Osteoblast (primary cell): ENCODE measurements at regions not wholly inside any gene's neighbourhood (a gene's known extent, or its start where the extent isn't known, plus 50 kb on each side); places are given as distances from the start of the nearest gene placed in this dataset.

Experiments used
- DNase-seq: peaks from one replicate; pipeline ENCODE4 v3.0.0; 2011; ENCODE audit warnings: low spot score, mixed read lengths; ENCODE audit not compliant: insufficient read length; ENCODE audit errors: missing footprints
- H2AFZ ChIP-seq: 2 replicates; pipeline ENCODE4 v1.6.0; 2011; ENCODE audit warnings: mild to moderate bottlenecking, low read length
- H3K27ac ChIP-seq: 2 replicates; pipeline ENCODE4 v1.5.1; 2011; ENCODE audit warnings: mild to moderate bottlenecking, low read depth, low read length, moderate library complexity
- H3K27me3 ChIP-seq: 2 replicates; pipeline ENCODE4 v1.6.0; 2012; ENCODE audit warnings: mild to moderate bottlenecking, control low read depth, inconsistent platforms, low read length, moderate library complexity; ENCODE audit not compliant: insufficient read depth
- H3K36me3 ChIP-seq: 2 replicates; pipeline ENCODE4 v1.5.1; 2011; ENCODE audit warnings: mild to moderate bottlenecking, low read length, control low read depth, moderate library complexity; ENCODE audit not compliant: insufficient read depth
- H3K4me1 ChIP-seq: 2 replicates; pipeline ENCODE4 v1.5.1; 2011; ENCODE audit warnings: mild to moderate bottlenecking, low read length, control low read depth, moderate library complexity; ENCODE audit not compliant: insufficient read depth
- H3K4me2 ChIP-seq: 2 replicates; pipeline ENCODE4 v1.6.0; 2011; ENCODE audit warnings: mild to moderate bottlenecking, low read length; ENCODE audit not compliant: insufficient read depth
- H3K4me3 ChIP-seq: fragments of 200-600 bp; sonication (generic); 3 replicates; pipeline ENCODE4 v1.5.1; 2012; ENCODE audit warnings: mild to moderate bottlenecking, low read length, inconsistent platforms; ENCODE audit not compliant: insufficient read depth
- H3K79me2 ChIP-seq: 2 replicates; pipeline ENCODE4 v1.6.0; 2012; ENCODE audit warnings: mild to moderate bottlenecking, low read length, control low read depth, inconsistent platforms; ENCODE audit not compliant: insufficient read depth
- H3K9me3 ChIP-seq: 2 replicates; pipeline ENCODE4 v1.5.1; 2011; ENCODE audit warnings: low read depth, low read length, control low read depth
- H4K20me1 ChIP-seq: 2 replicates; pipeline ENCODE4 v1.6.0; 2012; ENCODE audit warnings: mild to moderate bottlenecking, low read length, control low read depth; ENCODE audit not compliant: insufficient read depth
- CTCF ChIP-seq: IDR thresholded peaks from 2 replicates; pipeline ENCODE4 v1.5.1; 2011; ENCODE audit warnings: mild to moderate bottlenecking, low read depth, low read length, moderate library complexity; ENCODE audit errors: extremely low read depth

- H3K79me2 ChIP-seq: no peaks in the 10 kb centered on the region
- DNase-seq: no peak
- no peaks in the 10 kb centered on the region for H3K36me3 ChIP-seq
- no peak overlapping the region for H2AFZ ChIP-seq
- no peaks in the 10 kb centered on the region for H3K9me3 ChIP-seq
- H3K4me1 ChIP-seq: no peaks in the 10 kb centered on the region
- no peaks in the 10 kb centered on the region for H4K20me1 ChIP-seq
- peaks cover 5% of the 10 kb centered on the region for H3K27me3 ChIP-seq
- H3K4me3 ChIP-seq: no peak overlapping the region
- no peak overlapping the region for H3K4me2 ChIP-seq
- H3K27ac ChIP-seq: no peak overlapping the region
- no peak for TF ChIP-seq CTCF
These were observed 91.8 kb upstream of the KAZN start for GRCh38 chr1:14506471-14507255.

- H3K4me3 ChIP-seq: no peak overlapping the region
- no peaks in the 10 kb centered on the region for H3K79me2 ChIP-seq
- H3K9me3 ChIP-seq: no peaks in the 10 kb centered on the region
- H3K4me2 ChIP-seq: no peak overlapping the region
- no peak overlapping the region for H2AFZ ChIP-seq
- no peak overlapping the region for H3K27ac ChIP-seq
- DNase-seq: no peak
- no peaks in the 10 kb centered on the region for H3K4me1 ChIP-seq
- no peaks in the 10 kb centered on the region for H4K20me1 ChIP-seq
- H3K27me3 ChIP-seq: peaks cover 5% of the 10 kb centered on the region
- no peak for TF ChIP-seq CTCF
- no peaks in the 10 kb centered on the region for H3K36me3 ChIP-seq
These were observed 91.2 kb upstream of the KAZN start for GRCh38 chr1:14507262-14507661.

- Histone ChIP-seq H3K4me3 (no peak overlapping the region), H3K27me3 (peaks cover 3% of the 10 kb centered on the region), H3K4me2 (no peak overlapping the region), H3K27ac (no peak overlapping the region), H4K20me1 (no peaks in the 10 kb centered on the region), H3K4me1 (no peaks in the 10 kb centered on the region), H3K79me2 (no peaks in the 10 kb centered on the region), H2AFZ (no peak overlapping the region), H3K9me3 (no peaks in the 10 kb centered on the region), H3K36me3 (no peaks in the 10 kb centered on the region)
- no peak for TF ChIP-seq CTCF
- no peak for DNase-seq
These were observed 89.9 kb upstream of the KAZN start for GRCh38 chr1:14508613-14509012.

- Histone ChIP-seq H3K9me3 (no peaks in the 10 kb centered on the region), H3K4me1 (no peaks in the 10 kb centered on the region), H2AFZ (no peak overlapping the region), H3K4me3 (no peak overlapping the region), H3K27ac (no peak overlapping the region), H4K20me1 (no peaks in the 10 kb centered on the region), H3K4me2 (no peak overlapping the region), H3K27me3 (no peaks in the 10 kb centered on the region), H3K79me2 (no peaks in the 10 kb centered on the region), H3K36me3 (no peaks in the 10 kb centered on the region)
- no peak for TF ChIP-seq CTCF
- DNase-seq: peak; percentile 62
These were observed 87.3 kb upstream of the KAZN start for GRCh38 chr1:14511166-14511680.
